Activated naive CD4-positive, alpha-beta T cell treated with Interleukin-2 at 50 U/mL for 16 hours (primary cell): ENCODE measurements at regions not wholly inside any gene's neighbourhood (a gene's known extent, or its start where the extent isn't known, plus 50 kb on each side); places are given as distances from the start of the nearest gene placed in this dataset.

ENCODE experiments used
- DNase-seq: peaks from one replicate; pipeline ENCODE4 v3.0.0-alpha.2; 2020

GRCh38 chr1:4932311-4933030 lies 278.1 kb downstream of the AJAP1 start:
- DNase-seq = no peak

GRCh38 chr1:4931486-4931885 lies 277.1 kb downstream of the AJAP1 start:
- DNase-seq = no peak

GRCh38 chr1:4928186-4928585 lies 273.8 kb downstream of the AJAP1 start:
- DNase-seq = no peak

GRCh38 chr1:4924356-4924755 lies 269.9 kb downstream of the AJAP1 start:
- DNase-seq = no peak

GRCh38 chr1:4916610-4917009 lies 262.2 kb downstream of the AJAP1 start:
- no peak for DNase-seq

- no peak for DNase-seq
These were observed 260.7 kb downstream of the AJAP1 start for GRCh38 chr1:4915154-4915553.

GRCh38 chr1:4908486-4908885 lies 254.1 kb downstream of the AJAP1 start:
- DNase-seq = no peak

- DNase-seq = no peak
These were observed 240.2 kb downstream of the AJAP1 start for GRCh38 chr1:4894566-4894965.

GRCh38 chr1:4880626-4881025 lies 226.2 kb downstream of the AJAP1 start:
- no peak for DNase-seq

GRCh38 chr1:4877426-4877825 lies 223.0 kb downstream of the AJAP1 start:
- no peak for DNase-seq

GRCh38 chr1:4871373-4871772 lies 217.0 kb downstream of the AJAP1 start:
- DNase-seq = no peak

GRCh38 chr1:4868521-4868920 lies 214.1 kb downstream of the AJAP1 start:
- no peak for DNase-seq

- DNase-seq = no peak
These were observed 202.0 kb downstream of the AJAP1 start for GRCh38 chr1:4856396-4856795.

GRCh38 chr1:4854367-4854766 lies 200.0 kb downstream of the AJAP1 start:
- DNase-seq = no peak

- DNase-seq = no peak
These were observed 199.5 kb downstream of the AJAP1 start for GRCh38 chr1:4853904-4854303.

GRCh38 chr1:4851385-4852065 lies 197.1 kb downstream of the AJAP1 start:
- DNase-seq = no peak

- no peak for DNase-seq
These were observed 194.0 kb downstream of the AJAP1 start for GRCh38 chr1:4848431-4848830.

GRCh38 chr1:4847711-4848110 lies 193.3 kb downstream of the AJAP1 start:
- DNase-seq = no peak
